WTC11 (cell line): ENCODE measurements at regions not wholly inside any gene's neighbourhood (a gene's known extent, or its start where the extent isn't known, plus 50 kb on each side); places are given as distances from the start of the nearest gene placed in this dataset.
"Not testable (repeated sequence)": the region's sequence is repeated elsewhere in the genome, so short reads cannot be mapped to it uniquely, and the experiment has no call there.

Experiments used
- ATAC-seq: fragments of 200-7000 bp; cut with Tn5 transposase; 2 replicates; pipeline ENCODE4 v1.10.0; 2021; ENCODE audit warnings: mild to moderate bottlenecking, moderate library complexity
- CTCF ChIA-PET: fragments of 300-600 bp; sonication (Branson Sonifier 250); formaldehyde crosslinking; loops from one replicate; lab custom pipeline; 2021; ENCODE audit warnings: antibody characterized with exemption; lab: Charles Lee
- POLR2A ChIA-PET: fragments of 350-600 bp; sonication (Branson Sonifier 250); formaldehyde crosslinking; loops from one replicate; lab custom pipeline; 2021; ENCODE audit warnings: antibody characterized with exemption; lab: Charles Lee
- DNase-seq: peaks from one replicate; pipeline ENCODE4 v3.0.0; 2021; ENCODE audit warnings: low spot score
- H3K27ac Mint-ChIP-seq: 2 replicates; pipeline ENCODE4 v1.8.0; 2021; ENCODE audit warnings: mixed read lengths
- H3K27me3 Mint-ChIP-seq: 2 replicates; pipeline ENCODE4 v1.8.0; 2021; ENCODE audit warnings: low read depth, mild to moderate bottlenecking, moderate library complexity, mixed read lengths
- H3K36me3 Mint-ChIP-seq: 2 replicates; pipeline ENCODE4 v1.8.0; 2021; ENCODE audit warnings: mixed read lengths
- H3K4me1 Mint-ChIP-seq: 2 replicates; pipeline ENCODE4 v1.8.0; 2022; ENCODE audit warnings: mixed read lengths
- H3K4me3 Mint-ChIP-seq: 2 replicates; pipeline ENCODE4 v1.8.0; 2021; ENCODE audit warnings: mild to moderate bottlenecking, moderate library complexity, mixed read lengths
- H3K9me3 Mint-ChIP-seq: 2 replicates; pipeline ENCODE4 v1.8.0; 2021; ENCODE audit warnings: mixed read lengths
- ARID4B ChIP-seq: sonication (generic); formaldehyde crosslinking; IDR thresholded peaks from 2 replicates; pipeline ENCODE4 v1.8.0; 2023; ENCODE audit warnings: missing genetic modification reagents, mild to moderate bottlenecking, borderline replicate concordance
- CBFB ChIP-seq: sonication (generic); formaldehyde crosslinking; IDR thresholded peaks from 2 replicates; pipeline ENCODE4 v1.8.1; 2022; ENCODE audit warnings: mild to moderate bottlenecking, low read depth, missing genetic modification reagents
- CREM ChIP-seq: sonication (generic); formaldehyde crosslinking; IDR thresholded peaks from 2 replicates; pipeline ENCODE4 v1.8.1; 2022; ENCODE audit warnings: mild to moderate bottlenecking, missing genetic modification reagents, moderate library complexity
- FOXP1 ChIP-seq: sonication (generic); formaldehyde crosslinking; IDR thresholded peaks from 2 replicates; pipeline ENCODE4 v1.8.0; 2022; ENCODE audit warnings: missing genetic modification reagents, mild to moderate bottlenecking, moderate library complexity, borderline replicate concordance
- GTF2I ChIP-seq: fragments of 250-450 bp; sonication (Bioruptor Pico); conservative IDR thresholded peaks from 2 replicates; pipeline ENCODE4 v1.4.0; 2021; ENCODE audit warnings: mild to moderate bottlenecking
- MXD4 ChIP-seq: fragments of 250-450 bp; sonication (Bioruptor Pico); IDR thresholded peaks from 2 replicates; pipeline ENCODE4 v1.8.0; 2021; ENCODE audit warnings: mild to moderate bottlenecking, moderate library complexity, borderline replicate concordance
- NR2C2 ChIP-seq: sonication (generic); formaldehyde crosslinking; IDR thresholded peaks from 2 replicates; pipeline ENCODE4 v1.8.0; 2022; ENCODE audit warnings: mild to moderate bottlenecking, missing genetic modification reagents
- PREB ChIP-seq: sonication (generic); formaldehyde crosslinking; IDR thresholded peaks from 2 replicates; pipeline ENCODE4 v1.8.1; 2022; ENCODE audit warnings: mild to moderate bottlenecking, missing genetic modification reagents, moderate library complexity, borderline replicate concordance
- RELA ChIP-seq: sonication (generic); formaldehyde crosslinking; IDR thresholded peaks from 2 replicates; pipeline ENCODE4 v1.8.1; 2022; ENCODE audit warnings: missing genetic modification reagents, mild to moderate bottlenecking, borderline replicate concordance
- ZBTB43 ChIP-seq: sonication (generic); formaldehyde crosslinking; IDR thresholded peaks from 2 replicates; pipeline ENCODE4 v1.8.1; 2023; ENCODE audit warnings: mild to moderate bottlenecking, missing genetic modification reagents
- ZMAT4 ChIP-seq: fragments of 250-450 bp; sonication (Bioruptor Pico); IDR thresholded peaks from 2 replicates; pipeline ENCODE4 v1.9.0; 2021; ENCODE audit warnings: mild to moderate bottlenecking
- ZNF121 ChIP-seq: sonication (generic); formaldehyde crosslinking; IDR thresholded peaks from 2 replicates; pipeline ENCODE4 v1.8.0; 2023; ENCODE audit warnings: missing genetic modification reagents
- ZNF396 ChIP-seq: fragments of 250-450 bp; sonication (Bioruptor Pico); IDR thresholded peaks from 2 replicates; pipeline ENCODE4 v1.8.0; 2021; ENCODE audit warnings: mild to moderate bottlenecking, moderate library complexity, borderline replicate concordance
- ZNF416 ChIP-seq: fragments of 250-450 bp; sonication (Bioruptor Pico); IDR thresholded peaks from 2 replicates; pipeline ENCODE4 v1.9.0; 2021; ENCODE audit warnings: mild to moderate bottlenecking, inconsistent platforms
- ZNF423 ChIP-seq: fragments of 250-450 bp; sonication (Bioruptor Pico); IDR thresholded peaks from 2 replicates; pipeline ENCODE4 v2.1.2; 2022; ENCODE audit warnings: mild to moderate bottlenecking, moderate library complexity

- no peaks in the 10 kb centered on the region for H3K36me3 Mint-ChIP-seq
- H3K27me3 Mint-ChIP-seq = no peaks in the 10 kb centered on the region
- H3K9me3 Mint-ChIP-seq = no peaks in the 10 kb centered on the region
- DNase-seq = no peak
- H3K4me3 Mint-ChIP-seq = no peak overlapping the region
- no peak for ATAC-seq
- ChIA-PET POLR2A (no interaction called here), CTCF (interaction anchor here (0.8 kb wide), 1 partner anchor 81 kb away, joined by 3 read pairs; no protein-coding TSS in a partner anchor)
- peaks cover 10% of the 10 kb centered on the region for H3K4me1 Mint-ChIP-seq
- H3K27ac Mint-ChIP-seq = no peak overlapping the region
- TF ChIP-seq ZNF396 = no peak
These were observed 96.1 kb downstream of the TEX35 start for GRCh38 chr1:178609015-178609414.

- ChIA-PET POLR2A (interaction anchor here (0.6 kb wide), 1 partner anchor 116 kb away, joined by 3 read pairs; no protein-coding TSS in a partner anchor), CTCF (interaction anchor here (0.6 to 1.8 kb wide), 3 partner anchors 23 to 391 kb away, joined by 3 to 5 read pairs (median 4); no protein-coding TSS in a partner anchor)
- not testable (repeated sequence) for H3K27ac Mint-ChIP-seq, DNase-seq, H3K27me3 Mint-ChIP-seq, H3K9me3 Mint-ChIP-seq, H3K4me3 Mint-ChIP-seq, H3K36me3 Mint-ChIP-seq, ATAC-seq, H3K4me1 Mint-ChIP-seq
These were observed 97.9 kb downstream of the TEX35 start for GRCh38 chr1:178610690-178611410.

- POLR2A ChIA-PET = no interaction called here
These were observed 99.4 kb downstream of the TEX35 start for GRCh38 chr1:178612261-178612660.

GRCh38 chr1:178613271-178613945 is 100.5 kb downstream of the TEX35 start:
- H3K4me1 Mint-ChIP-seq = peaks cover 3% of the 10 kb centered on the region; the same call in 1 of the 2 replicates
- DNase-seq (no peak), ATAC-seq (no peak)
- no peak overlapping the region for H3K4me3 Mint-ChIP-seq
- POLR2A ChIA-PET = no interaction called here
- H3K27me3 Mint-ChIP-seq = no peaks in the 10 kb centered on the region
- CTCF ChIA-PET = no interaction called here
- H3K9me3 Mint-ChIP-seq = no peaks in the 10 kb centered on the region
- no peaks in the 10 kb centered on the region for H3K36me3 Mint-ChIP-seq
- no peak overlapping the region for H3K27ac Mint-ChIP-seq
- TF ChIP-seq NR2C2 (CRISPR knock-in tag) = no peak
- no peak for TF ChIP-seq PREB (CRISPR knock-in tag)
- TF ChIP-seq ZNF423 (CRISPR knock-in tag) = no peak
- no peak for TF ChIP-seq CBFB (CRISPR knock-in tag)
- no peak for TF ChIP-seq ZBTB43
- TF ChIP-seq CREM (CRISPR knock-in tag) = no peak
- no peak for TF ChIP-seq FOXP1 (CRISPR knock-in tag)
- TF ChIP-seq RELA (CRISPR knock-in tag) = no peak
- no peak for TF ChIP-seq MXD4
- no peak for TF ChIP-seq GTF2I (CRISPR knock-in tag)
- TF ChIP-seq ZNF121 (CRISPR knock-in tag) = no peak

More at GRCh38 chr1:178612261-178612660, 99.4 kb downstream of the TEX35 start:
- no peak overlapping the region for H3K4me3 Mint-ChIP-seq
- no peaks in the 10 kb centered on the region for H3K9me3 Mint-ChIP-seq
- ATAC-seq = no peak
- CTCF ChIA-PET = interaction anchor here (0.7 kb wide), 1 partner anchor 74 kb away, joined by 3 read pairs; no protein-coding TSS in a partner anchor
- no peak for TF ChIP-seq GTF2I (CRISPR knock-in tag)
- no peak for TF ChIP-seq ZMAT4 (CRISPR knock-in tag)
- no peak for TF ChIP-seq ARID4B (CRISPR knock-in tag)
- no peak for TF ChIP-seq ZNF416 (CRISPR knock-in tag)
- DNase-seq = no peak
- H3K4me1 Mint-ChIP-seq = peaks cover 3% of the 10 kb centered on the region; the same call in 1 of the 2 replicates
- no peak overlapping the region for H3K27ac Mint-ChIP-seq
- no peaks in the 10 kb centered on the region for H3K27me3 Mint-ChIP-seq
- H3K36me3 Mint-ChIP-seq = no peaks in the 10 kb centered on the region
